Head of caudate nucleus (tissue), 42 donors: ENCODE measurements at regions not wholly inside any gene's neighbourhood (a gene's known extent, or its start where the extent isn't known, plus 50 kb on each side); places are given as distances from the start of the nearest gene placed in this dataset.
"Not testable (repeated sequence)": the region's sequence is repeated elsewhere in the genome, so short reads cannot be mapped to it uniquely, and the experiment has no call there.

Experiments used
- DNase-seq, 42 donors: peaks; one replicate each; pipeline versions ENCODE4 v3.0.0 to v3.0.0-alpha.2; 2020 to 2021; ENCODE audit warnings: mixed read lengths in 7 of 42
- intact Hi-C: fragments of 100-400 bp; cut with DNase I; formaldehyde crosslinking; loops from one replicate; pipeline ENCODE4 v1.15.0; 2022

DNA sequence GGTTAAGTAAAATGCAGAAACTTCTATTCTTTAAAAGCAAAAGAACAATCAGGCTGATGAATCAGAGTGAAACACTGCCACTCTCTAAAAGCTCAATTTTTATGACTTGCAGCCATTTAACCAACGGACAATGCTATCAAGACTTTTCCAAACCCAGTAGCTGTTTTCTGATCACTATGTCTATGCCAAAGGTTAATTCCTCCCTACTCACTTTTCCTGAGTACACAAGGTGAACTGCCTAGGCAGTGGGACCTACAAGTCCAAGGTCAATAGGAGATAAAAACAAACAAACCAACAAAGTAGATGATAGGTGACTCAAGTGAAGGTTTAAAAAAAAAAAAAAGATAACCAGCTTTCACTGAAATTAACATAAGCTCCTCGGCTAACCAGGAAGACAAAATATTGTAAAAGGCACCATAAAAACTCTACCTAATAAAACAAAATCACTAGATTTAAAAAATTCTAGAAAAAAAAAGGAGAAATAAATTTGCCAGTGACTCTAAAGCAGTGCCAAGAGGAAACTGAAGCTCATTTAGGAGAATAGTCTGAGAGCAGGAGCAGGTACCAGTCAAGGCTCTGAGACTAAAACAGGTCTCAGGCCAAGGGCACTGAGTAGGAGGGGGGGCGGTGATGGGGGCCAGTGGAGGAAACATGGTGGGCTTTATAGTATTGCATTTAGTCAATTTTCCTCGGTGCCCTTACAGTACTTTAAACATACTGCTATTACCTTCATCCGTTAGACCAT, 134.1 kb upstream of the DLGAP1 start:
- DNase-seq, result no peak
- intact Hi-C loops, result no loop called here

DNA sequence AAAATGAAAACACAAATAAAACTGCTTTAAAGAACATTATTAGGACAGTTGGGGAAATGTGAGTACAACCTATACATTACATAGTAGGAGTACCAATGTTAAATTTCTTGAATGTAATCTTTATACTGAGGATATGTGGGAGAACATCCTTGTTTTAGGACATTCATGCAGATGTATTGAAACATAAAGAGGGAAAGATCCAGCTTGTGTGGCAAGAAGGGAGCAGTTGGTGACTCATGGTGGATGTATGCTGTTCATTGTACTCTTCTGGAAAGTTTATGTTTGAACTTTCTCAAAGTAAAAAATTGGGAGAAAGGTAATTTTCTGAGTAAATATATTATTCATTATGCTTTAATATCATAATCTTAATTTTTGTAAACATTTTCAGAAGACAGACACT, 132.1 kb upstream of the DLGAP1 start:
- intact Hi-C loops, result no loop called here
- DNase-seq, result no peak

DNA sequence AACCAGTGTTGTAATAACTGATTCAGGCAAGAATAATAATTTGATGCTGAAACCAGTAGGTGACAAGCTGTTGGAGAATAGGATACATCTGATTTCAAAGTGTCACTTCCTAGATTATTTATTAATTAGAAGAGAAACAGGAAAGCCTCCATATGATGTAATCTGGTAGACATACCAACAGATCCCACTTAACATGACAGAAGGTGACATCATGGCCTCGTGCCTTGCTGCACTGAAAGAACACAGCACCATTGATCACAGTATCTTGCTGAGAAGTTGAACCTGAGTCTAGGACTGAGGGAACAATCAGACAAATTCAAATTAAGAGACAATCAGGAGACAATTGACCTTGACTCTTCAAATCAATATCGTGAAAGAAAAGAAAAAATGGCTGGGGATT, 131.6 kb upstream of the DLGAP1 start:
- no peak for DNase-seq
- intact Hi-C loops, result no loop called here

DNA sequence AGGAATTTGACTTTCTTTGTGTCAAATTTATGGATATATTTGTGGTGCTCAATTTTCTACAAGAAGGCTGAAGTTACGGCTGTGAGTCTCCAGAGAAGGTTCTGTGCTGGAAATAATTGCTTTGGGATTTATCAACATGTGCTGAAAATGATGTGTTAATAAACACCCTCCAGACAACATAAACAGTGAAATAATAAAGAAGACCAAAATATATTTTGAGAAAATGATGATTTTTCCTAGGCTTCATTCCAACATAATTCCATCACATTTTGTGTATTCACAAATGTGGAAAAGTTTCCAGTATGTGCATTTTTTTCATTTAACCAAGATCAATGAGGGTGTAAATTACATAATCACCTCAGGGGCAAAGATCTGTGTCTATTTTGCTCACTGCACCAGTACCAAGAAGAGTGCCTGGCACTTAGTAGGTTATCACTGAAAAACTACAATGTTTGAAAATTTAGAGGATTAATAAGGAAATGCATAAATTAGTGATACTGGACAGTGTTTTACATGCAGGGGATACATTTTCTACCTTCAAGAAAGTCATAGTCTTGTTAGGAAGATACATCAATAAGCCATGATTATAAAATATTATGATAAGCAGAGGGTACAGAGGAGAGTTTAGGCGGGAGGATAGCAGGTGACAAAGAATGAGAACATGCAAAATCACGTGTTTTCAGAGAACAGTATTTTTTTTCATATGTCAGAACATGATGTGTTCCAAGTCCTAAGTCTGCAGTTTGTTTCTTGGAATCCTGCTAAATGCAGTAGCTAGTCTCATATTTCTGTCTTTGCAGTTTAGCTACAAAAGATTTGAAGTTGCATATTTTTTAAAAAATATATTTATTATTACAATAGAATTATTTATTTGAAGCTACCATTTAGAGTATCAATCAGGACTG, 127.6 kb upstream of the DLGAP1 start:
- no peak for DNase-seq
- intact Hi-C loops, result no loop called here

DNA sequence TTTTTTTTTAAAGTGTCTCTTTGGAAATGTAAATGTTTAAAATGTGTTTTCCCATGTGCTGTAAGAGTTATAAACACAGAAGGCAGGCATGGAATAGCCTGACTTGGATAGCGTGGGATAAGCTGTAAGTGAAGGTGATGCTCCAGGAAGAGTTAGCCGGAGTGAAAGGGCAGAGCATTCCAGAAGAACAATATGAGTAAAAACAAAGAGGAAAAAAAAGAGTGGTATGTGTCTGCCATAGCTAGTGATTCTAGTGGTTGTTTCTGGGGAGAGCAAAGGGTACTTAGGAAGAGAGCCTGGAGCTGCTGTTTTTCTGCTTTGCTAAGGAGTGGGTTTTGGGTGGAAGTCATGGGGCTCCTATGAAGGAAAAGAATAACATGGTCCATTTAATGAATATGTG, 126.9 kb upstream of the DLGAP1 start:
- intact Hi-C loops, result no loop called here
- DNase-seq, result no peak

DNA sequence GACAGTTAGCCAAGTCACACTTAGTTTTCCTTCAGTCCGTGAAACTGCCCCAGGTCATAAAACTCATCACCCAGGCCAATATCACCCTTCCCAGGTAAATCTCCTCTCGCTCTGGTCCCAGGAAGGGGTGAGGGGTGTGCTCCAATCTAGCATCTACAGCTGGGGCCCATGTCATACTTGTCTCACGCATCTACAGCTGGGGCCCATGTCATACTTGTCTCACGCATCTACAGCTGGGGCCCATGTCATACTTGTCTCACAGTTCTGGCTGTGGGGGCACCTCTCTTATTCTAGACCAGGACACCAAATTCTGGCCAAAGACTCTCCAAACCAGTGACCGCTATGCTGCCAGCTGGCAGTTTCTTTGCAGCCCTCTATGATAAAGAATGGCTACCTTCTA, 123.3 kb upstream of the DLGAP1 start:
- intact Hi-C loops, result no loop called here
- DNase-seq, result no peak

DNA sequence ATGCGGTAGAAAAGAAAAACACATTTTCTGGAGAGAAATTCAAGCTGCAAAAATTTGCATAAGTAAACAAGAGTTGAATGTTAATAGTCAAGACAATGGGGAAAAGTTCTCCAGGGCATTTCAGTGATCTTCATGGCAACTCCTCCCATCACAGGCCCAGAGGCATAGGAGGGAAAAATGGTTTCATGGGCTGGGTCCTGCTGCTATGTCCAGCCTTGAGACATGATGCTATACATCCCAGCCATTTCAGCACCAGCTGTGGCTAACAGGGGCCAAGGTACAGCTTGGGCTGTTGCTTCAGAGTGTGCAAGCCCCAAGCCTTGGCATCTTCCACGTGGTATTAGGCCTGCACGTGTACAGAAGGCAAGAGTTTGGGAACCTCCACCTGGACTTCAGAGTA, 118.6 kb upstream of the DLGAP1 start:
- no peak for DNase-seq
- intact Hi-C loops, result no loop called here

DNA sequence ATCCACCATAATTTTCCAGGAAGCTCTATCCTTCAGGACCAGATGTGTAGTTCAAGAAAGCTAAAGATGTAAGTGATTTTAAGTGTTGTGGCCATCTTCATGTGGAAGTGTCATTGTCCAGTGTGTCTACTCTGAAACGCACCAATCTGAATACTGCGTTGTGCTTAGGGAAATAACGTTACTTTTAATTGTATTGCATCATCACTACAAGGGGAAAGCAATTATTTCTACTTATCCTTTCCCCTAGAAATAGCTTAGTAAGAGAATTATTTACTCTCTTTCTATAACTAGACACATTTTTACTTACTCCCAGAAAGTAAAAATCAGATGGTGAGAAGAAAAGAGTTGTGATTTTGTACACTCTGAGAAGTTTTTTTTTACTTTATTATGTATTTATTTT, 102.4 kb upstream of the DLGAP1 start:
- intact Hi-C loops, result no loop called here
- DNase-seq, result no peak

DNA sequence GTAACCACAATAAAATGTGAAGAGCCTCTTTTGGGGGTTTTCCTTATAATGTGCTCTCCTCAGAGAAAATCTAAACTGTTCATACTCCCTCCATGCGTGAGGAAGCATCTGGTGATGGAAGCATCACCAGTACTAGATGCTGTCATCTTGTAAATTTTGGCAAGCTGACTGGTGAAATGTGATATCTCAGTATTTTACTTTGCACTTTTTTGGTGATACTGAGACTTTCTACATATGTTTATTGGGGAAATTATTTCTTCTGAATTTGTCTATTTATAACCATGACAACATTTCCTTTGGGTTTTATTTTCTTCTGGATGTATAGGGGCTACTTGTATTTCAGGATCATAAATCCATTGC, 95.9 kb upstream of the DLGAP1 start:
- DNase-seq, result no peak
- intact Hi-C loops, result no loop called here

DNA sequence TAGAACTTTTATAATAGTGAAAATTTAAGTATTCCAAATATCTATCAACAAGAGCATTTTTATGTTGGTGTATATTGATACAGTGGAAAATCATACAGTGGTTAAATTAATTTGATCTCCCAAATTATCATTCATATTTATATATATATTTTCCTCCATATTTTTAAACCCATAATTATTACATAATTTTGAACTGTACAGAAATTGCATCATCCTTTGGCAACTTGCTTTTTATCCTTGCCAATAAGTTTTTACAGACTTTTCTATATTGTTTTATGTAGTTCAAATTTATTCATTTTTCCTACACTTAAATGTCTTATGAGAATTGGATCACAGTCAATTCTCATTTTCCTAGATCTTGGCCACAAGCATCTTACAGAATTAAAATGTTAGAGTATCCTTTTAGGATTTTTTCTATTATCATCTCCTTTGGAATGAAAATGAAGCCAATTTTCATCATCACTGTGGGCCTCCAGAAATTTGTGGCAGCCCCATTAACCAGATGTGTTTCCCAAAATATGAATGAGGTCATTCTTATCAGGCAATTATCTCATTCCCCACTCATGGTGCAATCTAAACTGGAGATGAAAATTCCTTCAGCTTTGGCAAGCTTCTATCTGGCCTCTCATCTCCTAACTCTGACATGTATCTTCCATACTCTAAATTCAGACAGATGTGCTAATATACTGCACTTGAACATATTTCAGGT, 94.2 kb upstream of the DLGAP1 start:
- intact Hi-C loops, result no loop called here
- DNase-seq, result no peak

DNA sequence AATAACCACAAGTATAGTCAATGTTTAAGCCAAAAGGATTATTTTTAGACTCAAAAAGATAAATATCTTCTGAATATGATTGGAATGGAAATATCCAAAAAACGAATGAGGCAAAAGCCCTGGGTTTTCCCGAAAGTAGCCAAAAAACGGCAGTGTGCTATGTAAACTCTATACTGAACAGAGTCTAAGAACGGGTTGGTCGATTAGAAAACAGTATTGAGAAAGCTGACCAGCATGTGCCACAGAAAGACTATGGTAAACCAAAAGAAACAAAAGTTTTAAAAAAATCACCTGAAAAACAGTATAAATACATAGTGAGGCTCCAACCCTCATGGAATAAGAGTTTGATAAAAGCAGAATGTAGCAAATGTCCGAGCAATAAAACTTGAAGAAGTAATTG, 92.0 kb upstream of the DLGAP1 start:
- no peak for DNase-seq
- intact Hi-C loops, result no loop called here

DNA sequence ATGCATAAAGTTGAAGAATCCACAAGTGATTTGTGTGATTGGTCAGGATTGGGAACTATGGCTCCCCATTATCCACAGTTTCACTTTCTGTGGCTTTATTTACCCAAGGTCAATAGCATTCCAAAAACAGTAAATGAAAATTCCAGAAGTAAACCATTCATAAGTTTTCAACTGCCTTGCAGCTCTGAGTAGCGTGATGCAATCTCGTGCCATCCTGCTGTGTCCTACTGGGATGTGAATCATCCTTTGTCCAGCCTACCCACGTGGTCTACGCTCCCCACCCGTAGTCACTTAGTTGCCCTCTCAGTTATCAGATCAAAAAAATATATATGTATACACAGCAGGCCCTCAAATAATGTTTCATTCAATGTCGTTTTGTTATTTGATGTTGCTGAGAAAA, 89.0 kb upstream of the DLGAP1 start:
- intact Hi-C loops, result no loop called here
- DNase-seq, result peak in 1 of 42 donors; percentile 3

DNA sequence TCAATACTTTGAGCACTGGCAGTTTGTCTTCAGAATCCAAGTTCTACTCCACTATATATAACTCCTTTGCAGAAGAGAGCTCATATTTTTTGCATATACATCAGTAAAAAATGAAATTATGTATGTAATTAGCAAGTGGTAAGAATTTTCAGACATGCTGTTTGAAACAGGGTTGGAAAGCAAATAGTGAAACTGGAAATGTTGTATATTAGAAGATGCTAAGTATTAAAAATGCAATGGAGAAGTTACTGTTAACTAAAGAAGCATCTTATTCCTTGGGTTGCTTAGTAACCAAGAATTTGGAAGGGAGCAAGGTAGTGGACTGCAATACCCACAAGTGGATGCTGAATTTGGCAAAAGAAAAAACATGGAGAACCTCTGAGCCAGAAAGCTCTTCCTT, 88.6 kb upstream of the DLGAP1 start:
- DNase-seq, result no peak
- intact Hi-C loops, result no loop called here

DNA sequence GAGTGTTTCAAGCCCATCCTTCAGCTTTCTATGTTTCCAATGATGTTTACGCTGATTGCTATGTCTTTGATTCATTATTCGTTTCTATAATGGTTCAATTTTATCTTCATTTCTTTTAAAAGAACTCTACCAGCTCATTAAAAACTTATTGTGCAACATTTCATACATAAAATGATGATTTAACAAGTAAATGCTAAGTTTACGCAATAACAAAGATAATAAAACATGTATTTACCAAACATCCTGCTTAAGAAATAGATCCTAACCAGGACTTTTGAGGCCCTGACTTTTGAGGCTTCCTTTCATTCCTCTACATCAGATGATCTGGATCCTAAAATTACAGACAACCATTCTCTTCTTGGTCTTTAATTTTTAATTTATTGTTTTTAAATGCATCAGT, 86.5 kb upstream of the DLGAP1 start:
- no peak for DNase-seq
- intact Hi-C loops, result no loop called here

DNA sequence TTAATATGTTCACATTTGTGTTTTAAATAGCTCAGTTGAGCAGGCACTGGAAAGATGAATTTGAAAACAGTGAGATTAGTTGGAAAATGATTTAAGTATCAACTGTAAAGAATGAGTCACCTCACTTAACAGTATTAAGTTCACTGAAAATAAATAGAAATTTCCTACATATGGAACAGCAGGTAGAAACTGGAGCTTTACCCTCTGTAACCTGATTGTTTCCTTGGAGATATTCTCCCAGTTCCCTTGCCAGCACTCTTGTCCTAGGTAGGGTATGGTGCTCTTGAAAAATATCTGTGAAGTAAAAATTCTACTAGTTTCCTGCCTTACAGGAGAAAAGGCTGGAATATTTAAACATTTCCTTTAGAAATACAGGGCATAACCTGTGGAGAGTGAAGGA, 81.3 kb upstream of the DLGAP1 start:
- intact Hi-C loops, result no loop called here
- no peak for DNase-seq

DNA sequence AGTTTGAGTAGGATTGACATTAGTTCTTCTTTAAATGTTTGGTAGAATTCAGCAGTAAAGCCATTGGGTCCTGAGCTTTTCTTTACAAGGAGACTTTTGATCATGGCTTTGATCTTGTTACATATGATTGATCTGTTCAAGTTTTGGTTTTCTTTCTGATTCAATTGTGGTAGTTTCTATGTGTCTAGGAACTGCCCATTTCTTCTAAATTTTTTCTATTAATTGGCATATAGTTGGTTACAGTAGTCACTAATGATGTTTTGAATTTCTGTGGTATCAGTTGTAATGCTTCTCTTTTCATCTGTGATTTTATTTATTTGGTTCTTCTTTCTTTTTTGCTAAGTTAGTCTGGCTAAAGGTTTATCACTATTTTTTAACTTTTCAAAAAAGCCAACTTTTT, 73.3 kb upstream of the DLGAP1 start:
- intact Hi-C loops, result no loop called here
- DNase-seq, result no peak

DNA sequence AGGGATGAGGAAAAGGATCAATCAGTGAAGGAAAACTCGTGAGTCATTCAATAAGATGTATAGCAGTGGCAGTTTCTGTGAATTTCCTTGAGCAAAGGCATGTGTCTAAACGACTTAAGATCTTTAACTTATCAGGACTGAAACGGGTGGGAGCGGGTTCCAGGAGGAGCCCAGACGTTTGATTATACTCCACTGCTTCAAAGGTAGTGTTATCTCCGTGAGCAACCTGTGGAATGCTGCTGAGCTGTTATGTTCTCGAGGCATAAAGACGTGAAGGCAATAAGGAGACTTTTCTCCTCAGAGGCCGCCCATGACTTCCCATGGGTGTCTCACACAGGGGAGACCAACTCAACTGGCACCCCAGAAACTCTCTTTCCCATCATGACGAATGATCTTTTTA, 72.7 kb upstream of the DLGAP1 start:
- intact Hi-C loops, result not testable (repeated sequence)

DNA sequence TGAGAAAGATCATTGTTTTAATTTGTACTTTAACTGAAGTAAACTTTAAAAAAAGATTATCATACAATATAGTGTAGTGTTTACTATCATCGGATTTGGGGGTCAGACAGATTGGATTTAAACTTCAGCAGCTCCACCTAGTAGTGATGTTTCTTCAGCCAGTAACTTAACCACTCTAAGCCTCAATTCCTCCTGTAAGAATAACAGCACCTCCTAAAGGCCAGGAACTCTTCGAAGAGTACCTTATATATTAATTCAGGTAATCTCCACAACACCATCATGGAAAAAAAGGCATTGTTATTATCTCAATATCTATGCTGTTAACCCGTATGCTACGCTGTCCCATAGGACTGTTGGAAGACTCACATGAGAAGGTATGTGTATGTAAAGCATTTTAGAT, 69.0 kb upstream of the DLGAP1 start:
- intact Hi-C loops, result no loop called here
- no peak for DNase-seq

More for the DNA sequence above, 72.7 kb upstream of the DLGAP1 start:
- DNase-seq, result not testable (repeated sequence)

DNA sequence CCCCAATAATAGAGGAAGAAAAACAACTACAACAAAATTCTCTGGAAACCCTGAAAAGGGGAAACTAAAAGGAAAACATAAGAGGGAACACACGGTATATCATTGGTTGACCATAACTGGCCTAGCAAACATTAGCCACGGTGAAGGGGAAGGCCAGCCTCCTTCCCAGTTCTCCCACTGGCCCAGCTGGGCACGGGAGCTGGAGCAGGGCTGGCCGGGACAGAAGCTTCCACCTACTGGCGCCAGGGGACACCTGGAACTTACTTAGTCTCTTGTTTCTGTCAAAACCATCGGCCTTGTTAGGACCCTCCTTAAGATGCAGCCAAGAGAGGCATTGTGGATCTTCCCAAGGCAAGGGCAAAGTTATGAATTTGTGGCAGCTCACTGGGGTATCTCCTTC, 56.1 kb upstream of the DLGAP1 start:
- DNase-seq, result no peak
- intact Hi-C loops, result no loop called here

DNA sequence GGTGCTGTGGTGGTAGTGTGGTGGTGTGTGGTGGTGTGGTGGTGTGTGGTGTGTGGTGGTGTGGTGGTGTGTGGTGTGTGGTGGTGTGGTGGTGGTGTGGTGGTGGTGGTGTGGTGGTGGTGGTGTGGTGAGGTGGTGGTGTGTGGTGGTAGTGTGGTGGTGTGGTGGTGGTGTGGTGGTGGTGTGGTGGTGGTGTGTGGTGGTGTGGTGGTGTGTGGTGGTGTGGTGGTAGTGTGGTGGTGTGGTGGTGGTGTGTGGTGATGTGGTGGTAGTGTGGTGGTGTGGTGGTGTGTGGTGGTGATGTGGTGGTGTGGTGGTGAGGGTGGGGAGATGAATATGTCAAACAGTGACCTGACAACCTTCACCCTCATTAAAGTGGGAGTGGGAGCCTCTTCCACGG, 55.6 kb upstream of the DLGAP1 start:
- intact Hi-C loops, result no loop called here
- no peak for DNase-seq
